Posterior cingulate gyrus (tissue), 11 donors: ENCODE measurements at regions not wholly inside any gene's neighbourhood (a gene's known extent, or its start where the extent isn't known, plus 50 kb on each side); places are given as distances from the start of the nearest gene placed in this dataset.
"Not testable (repeated sequence)": the region's sequence is repeated elsewhere in the genome, so short reads cannot be mapped to it uniquely, and the experiment has no call there.

ENCODE experiments used
- DNase-seq, 10 donors: peaks; one replicate each; pipeline versions ENCODE4 v3.0.0 to v3.0.0-alpha.2; 2020 to 2021; ENCODE audit warnings: mixed read lengths in 3 of 10
- intact Hi-C: fragments of 100-400 bp; cut with DNase I; formaldehyde crosslinking; loops from one replicate; pipeline ENCODE4 v1.15.1; 2023

DNA sequence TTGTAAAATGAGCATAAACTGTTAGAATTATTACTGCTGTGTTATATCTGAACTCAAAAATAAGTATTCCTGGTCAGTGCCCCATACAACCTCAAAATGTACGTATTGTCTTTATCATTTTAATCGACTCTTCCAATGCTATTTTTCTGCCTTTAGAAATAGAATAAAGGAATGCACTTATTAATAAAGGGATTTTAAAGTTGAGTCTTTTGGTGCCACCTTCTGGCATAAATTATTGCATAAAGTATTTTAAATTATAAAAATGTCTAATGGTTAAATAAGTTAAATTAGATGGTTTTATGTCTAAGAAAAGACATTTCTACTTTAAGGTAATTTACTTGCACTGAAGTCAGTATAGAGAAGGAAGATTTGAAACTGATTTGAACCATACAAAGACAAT is 424.0 kb upstream of the NDST4 start:
- DNase-seq, result no peak
- intact Hi-C loops, result loop anchor here (5.0 kb wide), 1 partner anchor 445 kb away; no protein-coding TSS in a partner anchor

DNA sequence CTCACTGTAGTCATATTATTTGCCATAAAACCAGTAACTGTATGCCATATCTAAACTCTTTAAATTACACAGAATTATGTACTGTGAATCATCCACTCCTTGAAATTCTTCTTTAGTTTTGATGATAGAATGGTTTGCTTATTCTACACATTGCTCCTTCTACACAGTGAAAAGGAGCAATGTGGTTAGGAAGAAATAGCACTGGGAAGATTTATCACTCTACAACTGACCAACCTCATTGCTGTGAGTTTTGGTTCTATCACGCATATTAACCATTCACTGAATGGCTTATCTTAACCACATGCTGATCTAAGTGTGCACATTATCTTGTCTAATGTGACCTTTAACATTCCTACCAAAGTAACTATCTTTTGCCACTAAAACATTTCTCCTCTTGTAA is 415.7 kb upstream of the NDST4 start:
- intact Hi-C loops, result no loop called here
- no peak for DNase-seq

DNA sequence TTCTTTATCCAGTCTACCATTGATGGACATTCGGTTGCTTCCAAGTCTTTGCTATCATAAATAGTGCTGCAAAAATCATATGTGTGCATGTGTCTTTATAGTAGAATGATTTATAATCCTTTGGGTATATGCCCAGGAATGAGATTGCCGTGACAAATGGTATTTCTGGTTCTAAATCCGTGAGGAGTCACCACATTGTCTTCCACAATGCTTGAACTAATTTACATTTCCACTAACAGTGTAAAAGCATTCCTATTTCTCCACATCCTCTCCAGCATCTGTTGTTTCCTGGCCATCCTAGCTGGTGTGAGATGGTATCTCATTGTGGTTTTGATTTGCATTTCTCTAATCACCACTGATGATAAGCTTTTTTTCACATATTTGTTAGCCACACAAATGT is 406.1 kb upstream of the NDST4 start:
- DNase-seq, intact Hi-C loops: not testable (repeated sequence)

DNA sequence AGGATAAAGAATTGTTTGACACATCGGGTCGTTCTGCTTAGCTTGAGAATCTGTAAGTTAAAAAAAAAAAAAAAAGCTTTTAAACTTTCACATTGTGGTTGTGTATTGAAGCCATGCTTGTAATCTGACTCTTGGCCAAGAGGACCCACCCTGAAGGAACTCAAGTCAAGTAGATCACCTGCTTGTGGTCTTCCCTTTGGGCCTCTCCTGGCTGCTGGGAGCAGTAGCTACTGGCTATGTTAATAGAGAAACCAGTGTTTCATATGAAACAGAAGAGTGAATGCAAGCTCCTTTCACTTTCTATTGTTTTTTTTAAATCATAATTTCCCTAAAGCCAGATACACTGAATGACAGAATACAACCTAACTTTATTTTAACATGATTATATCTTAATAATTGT is 402.4 kb upstream of the NDST4 start:
- no peak for DNase-seq
- intact Hi-C loops, result no loop called here

DNA sequence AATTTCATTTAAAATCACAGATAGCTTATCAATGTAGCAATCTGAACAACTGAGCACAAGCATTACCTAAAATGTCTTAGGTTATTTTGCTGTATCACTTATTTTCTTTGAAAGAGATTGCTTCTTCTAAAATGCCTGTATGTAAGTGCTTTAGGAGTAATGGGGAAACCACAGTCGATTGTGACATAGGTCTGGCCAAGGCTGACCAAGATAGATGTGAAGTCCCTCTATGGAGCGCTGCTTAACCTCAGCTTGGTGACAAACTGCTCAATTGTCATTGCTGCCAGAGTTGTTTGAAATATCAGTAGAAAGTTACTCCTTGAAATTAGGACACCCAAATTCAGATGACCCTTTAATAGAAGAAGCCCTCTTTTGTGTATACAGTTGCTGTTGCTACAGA is 401.9 kb upstream of the NDST4 start:
- intact Hi-C loops, result no loop called here
- DNase-seq, result no peak

DNA sequence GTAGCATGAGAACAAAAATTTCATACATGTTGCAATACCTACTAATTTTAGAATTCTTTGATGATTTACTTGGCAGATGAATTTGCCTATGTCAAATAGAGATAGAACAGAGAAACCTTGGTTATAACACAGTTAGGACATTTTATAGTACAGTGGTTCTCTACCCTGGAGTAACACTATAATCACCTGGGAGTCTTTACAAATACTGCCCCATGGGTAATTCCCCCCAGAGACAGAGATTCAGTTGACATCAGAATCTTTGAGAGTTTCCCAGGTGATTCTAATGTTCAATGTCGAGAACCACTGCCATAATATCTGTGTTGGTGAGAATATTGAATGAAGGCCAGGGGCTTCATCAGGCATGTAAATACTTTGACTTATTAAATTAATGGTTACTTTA is 401.3 kb upstream of the NDST4 start:
- no peak for DNase-seq
- intact Hi-C loops, result no loop called here

DNA sequence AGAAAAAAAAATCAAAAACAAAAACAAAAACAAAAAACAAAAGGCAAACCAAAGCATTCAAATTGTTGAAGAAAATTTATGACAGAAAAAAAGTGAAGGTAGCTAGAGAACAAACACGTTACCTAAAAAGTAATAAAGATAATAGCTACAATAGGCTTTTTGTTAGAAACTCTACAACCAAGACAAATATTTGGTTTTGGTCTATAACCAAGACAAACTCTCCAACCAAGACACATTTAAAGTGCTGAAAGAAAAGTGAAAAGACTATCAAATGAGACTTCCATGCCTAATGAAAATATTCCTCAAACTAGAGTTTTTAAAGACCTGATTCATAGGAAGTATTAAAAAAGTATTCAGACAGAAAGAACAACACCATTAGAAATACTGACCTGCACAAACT is 391.9 kb upstream of the NDST4 start:
- intact Hi-C loops, result no loop called here
- no peak for DNase-seq

DNA sequence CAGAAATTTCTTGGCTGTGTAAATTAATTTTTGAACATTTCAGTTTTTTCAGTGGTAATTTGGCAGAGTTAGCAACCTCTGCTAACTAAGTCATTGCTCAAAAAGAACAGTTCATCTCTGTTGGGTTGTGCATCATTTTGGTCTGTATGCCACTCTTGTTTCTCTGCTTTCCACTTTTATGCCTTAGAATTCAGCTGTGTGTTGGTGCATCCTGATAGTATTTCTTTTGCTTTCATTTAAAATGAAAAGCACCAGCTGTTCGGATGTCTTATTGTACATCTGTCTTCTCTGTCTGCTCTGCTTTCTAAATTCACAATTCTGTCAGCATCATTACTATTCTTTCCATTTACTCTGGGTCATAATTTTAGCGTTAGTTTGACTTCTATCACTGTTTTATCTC is 388.2 kb upstream of the NDST4 start:
- intact Hi-C loops, result no loop called here
- no peak for DNase-seq

DNA sequence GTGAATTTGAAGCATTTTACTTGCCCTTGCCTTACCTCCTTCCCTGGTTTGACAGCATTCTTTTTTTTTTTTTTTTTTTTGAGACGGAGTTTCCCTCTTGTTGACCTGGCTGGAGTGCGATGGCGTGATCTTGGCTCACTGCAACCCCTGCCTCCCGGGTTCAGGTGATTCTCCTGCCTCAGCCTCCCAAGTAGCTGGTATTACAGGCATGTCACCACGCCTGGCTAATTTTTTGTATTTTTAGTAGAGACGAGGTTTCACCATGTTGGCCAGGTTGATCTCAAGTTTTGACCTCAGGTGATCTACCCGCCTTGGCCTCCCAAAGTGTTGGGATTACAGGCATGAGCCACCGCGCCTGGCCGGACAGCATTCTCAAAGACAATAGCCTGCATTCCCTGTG is 380.4 kb upstream of the NDST4 start:
- peak in 1 of 10 donors; percentile 60 for DNase-seq
- intact Hi-C loops, result not testable (repeated sequence)

DNA sequence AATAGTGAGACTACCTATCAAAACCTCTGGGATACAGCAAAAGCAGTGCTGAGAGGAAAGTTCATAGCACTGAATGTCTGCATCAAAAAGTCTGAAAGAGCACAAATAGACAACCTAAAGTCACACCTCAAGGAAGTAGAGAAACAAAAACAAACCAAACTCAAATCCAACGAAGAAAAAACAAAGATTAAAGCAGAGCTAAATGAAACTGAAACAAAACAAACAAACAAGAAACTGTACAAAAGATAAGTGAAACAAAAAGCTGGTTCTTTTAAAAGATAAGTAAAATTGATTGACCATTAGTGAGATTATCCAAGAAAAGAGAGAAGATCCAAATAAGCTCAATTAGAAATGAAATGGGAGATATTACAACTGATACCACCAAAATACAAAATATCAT is 378.3 kb upstream of the NDST4 start:
- intact Hi-C loops, result no loop called here
- no peak for DNase-seq

DNA sequence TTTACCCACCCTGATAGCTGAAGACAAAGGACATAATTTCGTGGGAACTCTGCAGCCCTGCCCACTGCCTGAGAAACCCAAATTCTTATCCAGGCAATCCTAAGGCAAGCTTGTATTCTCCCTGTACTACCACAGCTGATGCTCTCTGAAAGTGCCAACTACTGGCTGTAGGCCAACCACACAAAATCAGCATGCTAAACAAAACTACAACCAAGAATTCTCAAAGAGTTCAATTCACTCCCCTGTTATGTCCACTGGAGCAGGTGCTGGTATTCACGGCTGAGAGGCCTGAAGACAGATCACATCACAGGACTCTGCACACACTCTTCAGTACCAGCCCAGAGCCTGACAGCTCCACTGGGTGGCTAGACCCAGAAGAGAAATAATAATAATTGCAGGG is 375.9 kb upstream of the NDST4 start:
- intact Hi-C loops, result no loop called here
- no peak for DNase-seq

DNA sequence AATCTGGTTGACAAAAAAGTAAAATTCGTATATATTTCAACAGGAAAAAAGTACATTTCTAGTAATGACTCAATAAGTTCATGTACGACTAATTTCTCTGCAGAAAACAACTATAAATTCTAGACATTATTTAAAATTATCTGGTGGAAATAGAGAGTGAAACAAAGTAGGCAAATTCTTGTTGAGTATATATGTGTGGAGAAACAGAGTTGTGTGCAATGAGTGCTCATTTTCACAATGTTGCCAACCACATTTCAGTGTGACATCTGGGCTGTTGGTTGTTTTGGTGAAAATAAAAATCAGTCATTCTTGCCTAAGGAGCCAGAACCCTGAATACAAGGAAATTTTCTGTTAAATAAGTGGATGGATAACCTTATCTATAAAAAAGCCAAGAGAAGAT is 372.0 kb upstream of the NDST4 start:
- DNase-seq, result no peak
- intact Hi-C loops, result no loop called here

DNA sequence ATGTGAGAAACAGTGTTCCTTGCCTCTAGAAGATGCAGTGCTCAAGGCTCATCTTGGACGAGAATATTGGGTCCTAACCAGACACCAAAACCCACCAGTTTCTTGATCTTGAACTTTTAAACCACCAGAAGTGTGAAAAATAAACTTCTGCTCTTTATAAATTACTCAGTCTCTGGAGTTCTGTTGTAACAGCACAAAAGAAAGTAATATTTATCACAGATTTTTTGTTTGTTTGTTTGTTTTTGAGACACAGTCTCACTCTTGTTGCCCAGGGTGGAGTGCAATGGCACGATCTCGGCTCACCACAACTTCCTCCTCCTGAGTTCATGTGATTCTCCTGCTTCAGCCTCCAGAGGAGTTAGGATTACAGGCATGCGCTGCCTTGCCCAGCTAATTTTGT is 371.1 kb upstream of the NDST4 start:
- intact Hi-C loops, result no loop called here
- no peak for DNase-seq

DNA sequence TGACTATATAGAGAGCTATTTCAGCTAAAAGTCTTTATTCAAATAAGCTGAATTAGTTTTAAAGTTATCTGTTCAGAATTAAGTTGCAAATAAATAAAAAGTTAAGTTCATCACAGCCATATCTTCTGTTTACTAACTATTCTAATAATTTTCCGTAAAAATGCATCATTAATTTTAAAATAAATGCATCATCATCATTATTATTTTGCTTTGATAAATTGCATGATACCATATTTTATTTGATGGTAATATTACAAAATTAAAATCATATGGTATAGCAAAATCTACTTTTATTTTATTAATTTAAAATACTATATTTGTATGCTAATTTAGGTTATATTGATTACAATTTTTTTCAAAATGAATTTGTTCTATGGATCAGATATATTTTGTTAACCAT is 357.3 kb upstream of the NDST4 start:
- no peak for DNase-seq
- intact Hi-C loops, result no loop called here

DNA sequence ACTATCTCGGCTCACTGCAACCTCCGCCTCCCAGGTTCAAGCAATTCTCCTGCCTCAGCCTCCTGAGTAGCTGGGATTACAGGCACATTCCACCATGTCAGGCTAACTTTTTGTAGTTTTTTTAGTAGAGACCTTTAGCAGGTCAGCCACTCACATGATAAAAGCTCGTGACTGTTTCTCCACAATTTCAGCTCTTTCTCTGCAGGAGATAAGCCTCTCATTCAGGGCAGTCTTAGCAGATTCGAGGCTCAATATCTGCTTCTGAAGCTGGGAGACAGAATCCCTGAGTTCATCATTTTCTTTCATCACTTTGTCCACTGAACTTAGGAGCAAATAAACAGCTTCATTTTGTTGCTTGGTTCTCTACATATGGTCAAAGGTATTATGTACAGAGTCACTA is 345.9 kb upstream of the NDST4 start:
- intact Hi-C loops, DNase-seq: not testable (repeated sequence)

DNA sequence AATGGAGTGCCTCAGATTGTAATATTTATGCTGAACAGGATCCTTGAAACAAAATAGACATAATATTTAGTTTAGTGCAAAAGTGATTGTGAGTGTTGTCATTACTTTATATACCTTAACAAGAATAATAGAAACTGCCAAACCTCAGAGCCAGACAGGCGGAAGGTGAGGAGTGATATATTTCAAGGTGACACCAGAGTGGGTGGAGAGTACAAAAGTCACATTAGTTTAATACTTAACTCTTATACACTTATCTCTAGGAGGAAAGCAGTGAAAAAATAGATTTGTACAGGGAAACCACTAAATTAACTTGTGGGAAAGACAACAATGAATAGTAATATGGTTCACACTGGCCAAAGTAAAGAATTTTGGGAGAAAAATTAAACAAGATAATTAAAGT is 342.8 kb upstream of the NDST4 start:
- no peak for DNase-seq
- intact Hi-C loops, result no loop called here

DNA sequence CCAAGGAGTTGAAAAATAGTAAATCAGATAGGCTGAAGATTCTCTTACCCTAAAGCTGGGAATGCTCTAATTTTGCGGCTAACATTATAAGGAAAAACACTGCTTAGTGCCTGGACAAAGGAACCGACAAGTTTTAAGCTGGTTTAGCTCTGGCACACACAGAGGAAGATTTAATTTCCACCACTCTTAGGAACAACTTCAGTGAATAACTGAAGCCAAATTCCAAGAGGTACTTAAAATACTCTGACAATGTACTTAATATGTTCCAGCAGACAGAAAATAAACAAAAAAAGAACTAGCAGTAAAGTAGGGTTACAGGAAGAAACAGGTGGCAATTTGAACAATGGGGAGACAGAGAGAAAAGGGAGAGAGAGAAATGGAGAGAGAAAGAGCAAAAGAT is 340.8 kb upstream of the NDST4 start:
- no peak for DNase-seq
- intact Hi-C loops, result no loop called here

DNA sequence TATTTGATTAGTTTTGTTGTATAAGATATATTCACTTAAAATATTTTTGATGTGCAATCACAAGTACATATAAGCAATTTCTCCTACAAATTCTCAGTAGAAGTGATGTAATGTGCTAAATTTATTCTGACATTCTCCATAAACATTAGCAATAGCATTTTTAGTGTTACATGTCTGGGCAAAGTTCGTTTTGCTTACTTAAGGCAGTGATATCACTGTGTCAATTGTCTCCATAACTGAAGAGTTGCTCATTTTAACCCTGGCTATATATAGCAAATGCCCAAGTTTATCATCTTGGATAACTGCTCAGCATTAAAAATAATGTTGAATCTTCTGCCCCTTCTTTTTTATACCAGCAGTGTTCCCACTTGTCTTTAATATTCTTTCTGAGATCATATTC is 340.0 kb upstream of the NDST4 start:
- DNase-seq, result no peak
- intact Hi-C loops, result no loop called here

DNA sequence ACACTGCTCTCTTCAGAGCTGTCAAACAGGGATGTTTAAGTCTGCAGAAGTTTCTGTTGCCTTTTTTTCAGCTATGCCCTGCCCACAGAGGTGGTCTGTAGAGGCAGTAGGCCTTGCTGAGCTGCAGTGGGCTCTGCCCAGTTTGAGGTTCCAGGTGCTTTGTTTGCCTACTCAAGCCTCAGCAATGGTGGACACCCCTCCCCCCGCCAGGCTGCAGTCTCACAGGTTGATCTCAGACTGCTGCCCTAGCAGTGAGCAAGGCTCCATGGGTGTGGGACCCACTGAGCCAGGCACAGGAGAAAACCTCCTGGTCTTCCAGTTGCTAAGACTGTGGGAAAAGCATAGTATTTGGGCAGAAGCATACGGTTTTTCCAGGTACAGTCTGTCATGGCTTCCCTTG is 338.8 kb upstream of the NDST4 start:
- intact Hi-C loops, result not testable (repeated sequence)

DNA sequence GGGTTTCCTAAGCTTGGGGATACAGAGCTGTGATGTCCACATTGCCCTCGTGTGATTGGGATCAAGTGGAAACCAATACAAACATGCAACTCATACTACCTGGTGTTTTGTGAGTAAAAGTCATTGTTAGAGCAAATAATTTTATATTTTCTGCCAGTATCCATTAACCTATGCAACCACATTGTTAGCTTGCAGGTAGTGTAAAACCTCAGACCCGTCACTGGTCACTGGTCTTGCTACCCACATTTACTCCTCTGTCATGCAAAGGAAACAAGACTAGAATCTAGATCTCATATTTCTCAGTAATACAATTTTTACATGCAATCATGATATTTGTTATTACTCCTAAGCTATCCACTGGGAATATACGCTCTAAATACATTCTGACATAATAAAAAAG is 324.3 kb upstream of the NDST4 start:
- intact Hi-C loops, result no loop called here

More for the DNA sequence above, 338.8 kb upstream of the NDST4 start:
- DNase-seq, result peak in 3 of 10 donors; percentile 47 to 65 (median 52)

DNA sequence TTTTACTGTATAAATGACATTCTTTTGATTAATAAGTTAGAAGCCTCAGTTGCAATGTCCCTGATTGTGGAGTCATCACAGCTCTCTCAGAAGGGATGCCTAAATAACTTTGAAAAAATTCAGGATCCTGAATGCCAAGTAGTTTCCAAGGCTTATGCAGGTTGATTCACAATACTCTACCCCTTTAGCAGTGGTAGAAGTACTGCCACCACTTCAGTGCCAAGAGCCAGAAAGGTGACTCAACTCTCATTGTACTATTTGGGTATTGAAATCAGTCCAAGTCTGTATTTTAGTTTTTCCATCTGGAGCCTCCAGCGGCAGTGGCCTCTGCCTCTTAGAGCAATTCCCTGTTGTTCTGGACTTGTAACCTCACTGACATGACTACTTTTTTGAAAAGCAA is 320.1 kb upstream of the NDST4 start:
- intact Hi-C loops, result no loop called here
- no peak for DNase-seq

More for the DNA sequence above, 324.3 kb upstream of the NDST4 start:
- DNase-seq, result no peak

DNA sequence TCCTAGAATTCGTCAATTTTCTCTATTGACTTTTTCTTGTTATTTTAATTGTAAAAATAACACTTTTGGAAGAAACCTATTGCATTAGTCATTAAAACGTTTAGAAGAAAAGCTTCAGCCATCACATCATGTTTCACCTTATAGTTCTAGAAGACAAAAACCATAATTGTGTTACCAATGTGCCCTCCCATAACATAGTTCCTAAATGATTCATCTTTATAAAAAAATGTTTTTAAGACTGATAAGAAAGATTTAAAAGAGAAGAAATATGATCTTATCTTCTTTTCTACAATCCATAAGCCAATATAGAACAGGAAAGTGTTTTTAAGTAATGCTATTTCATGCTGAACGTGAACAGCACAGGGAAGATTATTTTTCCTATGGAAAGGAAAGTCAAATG is 316.6 kb upstream of the NDST4 start:
- no peak for DNase-seq
- intact Hi-C loops, result no loop called here

DNA sequence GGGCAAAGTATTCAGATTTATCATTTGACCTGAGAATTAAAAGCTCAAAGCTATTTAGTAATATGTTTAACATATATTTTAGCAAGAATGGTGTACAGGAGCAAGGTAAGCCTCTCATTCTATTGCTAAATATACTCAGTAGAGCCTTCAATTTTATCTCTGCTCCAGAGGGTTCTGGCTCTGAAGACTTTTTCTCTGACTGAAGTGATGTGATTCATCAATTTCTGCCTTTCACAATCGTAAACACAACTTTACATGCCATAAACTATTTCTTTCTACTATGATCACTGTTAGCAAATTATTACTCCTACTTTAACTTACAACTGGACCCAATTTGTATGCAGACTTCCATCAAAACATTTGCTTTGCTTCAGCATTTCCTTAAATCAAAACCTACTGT is 315.0 kb upstream of the NDST4 start:
- DNase-seq, result no peak
- intact Hi-C loops, result no loop called here

DNA sequence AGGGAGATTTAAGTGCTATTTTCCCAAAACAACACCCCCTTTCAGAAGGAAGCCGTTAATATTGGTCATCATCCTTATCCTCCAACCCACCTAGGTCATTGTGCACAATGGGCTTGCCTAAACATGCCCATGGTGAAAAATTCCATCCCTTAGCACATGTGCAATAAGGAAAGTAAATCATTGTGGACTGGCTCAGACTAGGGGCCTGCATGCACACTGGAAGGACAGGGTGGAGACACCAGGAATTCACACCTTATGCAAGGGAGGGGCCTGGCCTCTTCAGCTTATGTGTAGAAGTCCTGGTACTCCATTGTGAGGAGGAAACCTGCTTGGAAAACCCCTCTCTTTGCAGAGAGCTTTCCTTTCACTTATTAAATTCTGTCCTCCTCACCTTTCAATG is 311.4 kb upstream of the NDST4 start:
- intact Hi-C loops, result no loop called here
- no peak for DNase-seq
